ENCODE measurements at regions not wholly inside any gene's neighbourhood (a gene's known extent, or its start where the extent isn't known, plus 50 kb on each side); places are given as distances from the start of the nearest gene placed in this dataset.

- Mint-ChIP-seq H3K4me1 (peaks cover 0 to 15% (median 8%) of the 10 kb centered on the region in 7 donors), H3K4me3 (no peak overlapping the region), H3K9me3 (peaks cover 0 to 17% (median 6%) of the 10 kb centered on the region in 11 donors), H3K27ac (no peak overlapping the region), H3K27me3 (peaks cover 0 to 30% (median 0%) of the 10 kb centered on the region in 5 donors), H3K36me3 (peaks cover 0 to 5% (median 4%) of the 10 kb centered on the region in 5 donors)
- ATAC-seq = no peak
- ChIA-PET POLR2A (no interaction called here), CTCF (interaction anchor here (0.6 to 1.9 kb wide), 4 partner anchors 379 to 1869 kb away, joined by 3 to 6 read pairs (median 5); no protein-coding TSS in a partner anchor)
- H3K9me3 ChIP-seq (ENCODE audit: control insufficient read depth in 2 of 3, low read length in 3 of 3) = no peaks in the 10 kb centered on the region
- H3K27me3 ChIP-seq (ENCODE audit: control insufficient read depth in 2 of 2, insufficient read depth in 2 of 2, low read length in 2 of 2) = no peaks in the 10 kb centered on the region
- H3K4me1 ChIP-seq (ENCODE audit: control insufficient read depth in 2 of 2, insufficient read depth in 2 of 2, low read length in 2 of 2) = peaks cover 0 to 4% of the 10 kb centered on the region in 2 donors
- no peaks in the 10 kb centered on the region for H3K36me3 ChIP-seq (ENCODE audit: control insufficient read depth in 2 of 3, insufficient read depth in 3 of 3, low read length in 3 of 3)
- DNase-seq = peak in 4 of 9 donors; percentile 6 to 19 (median 8)
- intact Hi-C loops (cut with micrococcal nuclease) = loop anchor here (1.0 to 10.0 kb wide), 5 partner anchors 384 to 614 kb away; no protein-coding TSS in a partner anchor
- no peak overlapping the region for H3K4me3 ChIP-seq (ENCODE audit: low read length)
- H3K27ac ChIP-seq (ENCODE audit: low read depth, low read length) = no peak overlapping the region
Observed at GRCh38 chr3:107938143-107938542, 152.7 kb downstream of the CD47 start.

GRCh38 chr3:107934808-107935207, 156.0 kb downstream of the CD47 start:
- no peaks in the 10 kb centered on the region for H3K4me1 ChIP-seq (ENCODE audit: control insufficient read depth in 2 of 2, insufficient read depth in 2 of 2, low read length in 2 of 2)
- no peaks in the 10 kb centered on the region for H3K27me3 ChIP-seq (ENCODE audit: control insufficient read depth in 2 of 2, insufficient read depth in 2 of 2, low read length in 2 of 2)
- Mint-ChIP-seq H3K36me3 (peaks cover 0 to 5% (median 4%) of the 10 kb centered on the region in 5 donors), H3K9me3 (peaks cover 0 to 22% (median 8%) of the 10 kb centered on the region in 11 donors), H3K27ac (no peak overlapping the region), H3K27me3 (peaks cover 0 to 32% (median 0%) of the 10 kb centered on the region in 5 donors), H3K4me3 (no peak overlapping the region), H3K4me1 (peaks cover 0 to 5% (median 0%) of the 10 kb centered on the region in 7 donors)
- ChIA-PET POLR2A (no interaction called here), CTCF (interaction anchor here (0.6 to 1.4 kb wide), 2 partner anchors 51 to 699 kb away, joined by 4 to 5 read pairs; no protein-coding TSS in a partner anchor)
- H3K4me3 ChIP-seq (ENCODE audit: low read length) = no peak overlapping the region
- ATAC-seq (no peak), DNase-seq (no peak)
- no peaks in the 10 kb centered on the region for H3K9me3 ChIP-seq (ENCODE audit: control insufficient read depth in 2 of 3, low read length in 3 of 3)
- intact Hi-C loops (cut with micrococcal nuclease) = loop anchor here (5.0 to 10.0 kb wide), 2 partner anchors 470 to 617 kb away; no protein-coding TSS in a partner anchor
- no peak overlapping the region for H3K27ac ChIP-seq (ENCODE audit: low read depth, low read length)
- no peaks in the 10 kb centered on the region for H3K36me3 ChIP-seq (ENCODE audit: control insufficient read depth in 2 of 3, insufficient read depth in 3 of 3, low read length in 3 of 3)

DNA sequence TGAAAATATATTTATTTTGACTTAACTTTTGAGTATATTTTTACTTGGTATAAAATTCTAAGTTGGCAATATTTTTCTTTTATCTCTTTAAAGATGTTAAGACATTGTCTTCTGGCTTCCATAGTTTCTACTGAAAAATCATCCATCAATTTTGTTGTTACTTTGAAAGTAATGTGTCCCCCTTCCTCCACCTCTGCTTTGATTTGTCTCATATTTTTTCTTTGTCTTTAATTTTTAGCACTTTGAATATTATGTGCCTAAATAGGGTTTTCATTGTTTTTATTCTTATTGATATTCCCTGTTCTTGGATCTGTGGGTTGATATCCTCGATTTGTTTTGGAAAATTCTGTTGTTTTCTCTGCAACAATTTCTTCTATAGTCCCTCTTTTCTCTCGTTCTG, 157.4 kb downstream of the CD47 start:
- Histone ChIP-seq H3K27ac (ENCODE audit: low read depth, low read length) (no peak overlapping the region), H3K4me3 (ENCODE audit: low read length) (no peak overlapping the region), H3K9me3 (ENCODE audit: control insufficient read depth in 2 of 3, low read length in 3 of 3) (no peaks in the 10 kb centered on the region), H3K4me1 (ENCODE audit: control insufficient read depth in 2 of 2, insufficient read depth in 2 of 2, low read length in 2 of 2) (no peaks in the 10 kb centered on the region), H3K36me3 (ENCODE audit: control insufficient read depth in 2 of 3, insufficient read depth in 3 of 3, low read length in 3 of 3) (no peaks in the 10 kb centered on the region), H3K27me3 (ENCODE audit: control insufficient read depth in 2 of 2, insufficient read depth in 2 of 2, low read length in 2 of 2) (no peaks in the 10 kb centered on the region)
- ATAC-seq (no peak), DNase-seq (no peak)
- POLR2A ChIA-PET = no interaction called here
- Mint-ChIP-seq H3K9me3 (peaks cover 0 to 22% (median 8%) of the 10 kb centered on the region in 11 donors), H3K4me1 (peaks cover 0 to 4% (median 0%) of the 10 kb centered on the region in 7 donors), H3K27ac (no peak overlapping the region), H3K27me3 (peaks cover 0 to 32% (median 0%) of the 10 kb centered on the region in 5 donors), H3K4me3 (no peak overlapping the region), H3K36me3 (peaks cover 0 to 5% (median 4%) of the 10 kb centered on the region in 5 donors)
- CTCF ChIA-PET = no interaction called here
- intact Hi-C loops (cut with micrococcal nuclease) = loop anchor here in 1 of 2 donors (10.0 kb wide), 1 partner anchor 471 kb away; no protein-coding TSS in a partner anchor

DNA sequence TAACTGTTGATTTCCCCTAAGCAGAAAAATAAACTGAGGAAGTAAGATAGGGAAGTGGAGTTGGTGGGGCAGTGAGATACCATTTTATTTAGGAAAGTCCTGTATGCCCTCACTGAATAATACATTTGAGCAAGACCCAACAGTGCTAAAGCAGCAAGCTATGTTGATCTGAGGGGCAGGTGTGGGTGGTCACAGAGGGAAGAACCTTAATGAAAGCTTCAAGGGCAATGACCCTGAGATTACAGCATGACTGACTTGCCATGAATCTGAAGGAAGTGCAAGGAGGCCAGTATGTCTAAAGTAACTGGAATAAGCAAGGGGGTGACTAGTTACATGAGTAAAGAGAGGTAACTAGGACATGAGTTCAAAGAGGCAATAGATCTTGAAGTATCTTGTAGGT, 159.5 kb downstream of the CD47 start:
- no peak overlapping the region for H3K27ac Mint-ChIP-seq
- ATAC-seq (no peak), DNase-seq (no peak)
- H3K4me3 ChIP-seq (ENCODE audit: low read length) = no peak overlapping the region
- peaks cover 0 to 36% (median 0%) of the 10 kb centered on the region in 5 donors for H3K27me3 Mint-ChIP-seq
- H3K4me1 ChIP-seq (ENCODE audit: control insufficient read depth in 2 of 2, insufficient read depth in 2 of 2, low read length in 2 of 2) = peaks cover 5 to 6% of the 10 kb centered on the region in 2 donors
- no peak overlapping the region for H3K4me3 Mint-ChIP-seq
- H3K4me1 Mint-ChIP-seq = peaks cover 9 to 15% (median 13%) of the 10 kb centered on the region in 7 donors
- H3K36me3 ChIP-seq (ENCODE audit: control insufficient read depth in 2 of 3, insufficient read depth in 3 of 3, low read length in 3 of 3) = no peaks in the 10 kb centered on the region
- H3K9me3 Mint-ChIP-seq = peaks cover 0 to 22% (median 8%) of the 10 kb centered on the region in 11 donors
- H3K9me3 ChIP-seq (ENCODE audit: control insufficient read depth in 2 of 3, low read length in 3 of 3) = no peaks in the 10 kb centered on the region
- H3K36me3 Mint-ChIP-seq = peaks cover 0 to 5% (median 4%) of the 10 kb centered on the region in 5 donors
- H3K27ac ChIP-seq (ENCODE audit: low read depth, low read length) = no peak overlapping the region
- CTCF ChIA-PET = no interaction called here
- POLR2A ChIA-PET = no interaction called here
- no peaks in the 10 kb centered on the region for H3K27me3 ChIP-seq (ENCODE audit: control insufficient read depth in 2 of 2, insufficient read depth in 2 of 2, low read length in 2 of 2)
- intact Hi-C loops (cut with micrococcal nuclease) = loop anchor here in 1 of 2 donors (10.0 kb wide), 1 partner anchor 473 kb away; no protein-coding TSS in a partner anchor

DNA sequence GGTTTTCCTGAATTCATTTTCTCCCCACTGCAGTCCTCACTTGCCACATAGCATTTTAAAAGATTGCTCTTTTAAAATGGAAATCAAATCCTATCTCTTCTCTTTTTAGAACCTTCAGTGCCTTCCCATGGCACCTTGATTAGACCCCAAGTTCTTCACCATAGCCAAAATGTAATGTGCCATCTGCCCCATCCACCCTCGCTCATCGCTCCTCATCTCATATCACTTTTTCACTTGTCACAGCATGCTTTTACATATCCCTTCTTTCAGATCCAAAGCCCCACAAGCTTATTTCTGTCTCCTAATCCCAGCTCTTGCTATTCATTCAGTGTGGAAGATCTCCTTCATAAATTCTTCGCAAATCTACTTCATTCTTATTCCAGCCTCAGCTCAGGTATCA, 161.7 kb downstream of the CD47 start:
- Histone ChIP-seq H3K4me1 (ENCODE audit: control insufficient read depth in 2 of 2, insufficient read depth in 2 of 2, low read length in 2 of 2) (peaks cover 5 to 6% of the 10 kb centered on the region in 2 donors), H3K4me3 (ENCODE audit: low read length) (no peak overlapping the region), H3K27me3 (ENCODE audit: control insufficient read depth in 2 of 2, insufficient read depth in 2 of 2, low read length in 2 of 2) (no peaks in the 10 kb centered on the region), H3K27ac (ENCODE audit: low read depth, low read length) (no peak overlapping the region), H3K9me3 (ENCODE audit: control insufficient read depth in 2 of 3, low read length in 3 of 3) (no peaks in the 10 kb centered on the region), H3K36me3 (ENCODE audit: control insufficient read depth in 2 of 3, insufficient read depth in 3 of 3, low read length in 3 of 3) (no peaks in the 10 kb centered on the region)
- DNase-seq (no peak), ATAC-seq (no peak)
- H3K36me3 Mint-ChIP-seq = peaks cover 0 to 5% (median 4%) of the 10 kb centered on the region in 5 donors
- ChIA-PET POLR2A (interaction anchor here (0.6 to 0.7 kb wide), 2 partner anchors 11 to 57 kb away, joined by 3 read pairs; no protein-coding TSS in a partner anchor), CTCF (interaction anchor here (0.7 to 1.6 kb wide), 3 partner anchors 10 to 614 kb away, joined by 3 to 6 read pairs (median 5); no protein-coding TSS in a partner anchor)
- H3K27ac Mint-ChIP-seq = no peak overlapping the region
- no peak overlapping the region for H3K4me3 Mint-ChIP-seq
- H3K27me3 Mint-ChIP-seq = peaks cover 0 to 22% (median 4%) of the 10 kb centered on the region in 5 donors
- H3K4me1 Mint-ChIP-seq = peaks cover 9 to 15% (median 13%) of the 10 kb centered on the region in 7 donors
- intact Hi-C loops (cut with micrococcal nuclease) = loop anchor here (2.0 to 5.0 kb wide), 8 partner anchors 48 to 692 kb away; partner anchors contain the start of gene BBX (in 1 of the 2)
- H3K9me3 Mint-ChIP-seq = peaks cover 0 to 14% (median 7%) of the 10 kb centered on the region in 11 donors

DNA sequence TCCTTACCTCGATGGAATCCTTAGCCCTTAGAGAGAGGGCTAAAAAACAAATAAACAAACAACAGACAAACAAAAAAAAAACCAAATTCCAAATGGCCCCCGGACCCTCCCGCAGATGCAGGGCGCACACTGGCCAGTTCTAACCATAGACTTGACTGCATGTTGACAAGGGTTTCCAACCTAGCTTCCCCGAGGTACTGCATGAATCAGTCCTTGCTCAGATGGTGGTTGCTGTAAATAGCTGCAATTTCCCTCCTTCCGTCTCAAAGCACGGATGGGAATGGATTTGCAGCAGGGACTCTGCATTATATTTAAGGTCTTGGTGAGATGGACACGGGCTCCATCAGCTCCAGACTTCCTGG, 162.8 kb downstream of the CD47 start:
- Mint-ChIP-seq H3K27me3 (peaks cover 0 to 17% (median 4%) of the 10 kb centered on the region in 5 donors), H3K4me3 (peak overlapping the region; percentile 86 to 93 (median 89)), H3K27ac (peak overlapping the region in 4 of 9 donors; percentile 8 to 70 (median 52)), H3K9me3 (peaks cover 0 to 6% (median under 1%) of the 10 kb centered on the region in 11 donors), H3K36me3 (no peaks in the 10 kb centered on the region), H3K4me1 (peaks cover 9 to 15% (median 13%) of the 10 kb centered on the region in 7 donors)
- Histone ChIP-seq H3K27me3 (ENCODE audit: control insufficient read depth in 2 of 2, insufficient read depth in 2 of 2, low read length in 2 of 2) (no peaks in the 10 kb centered on the region), H3K4me3 (ENCODE audit: low read length) (peak overlapping the region; percentile 60), H3K4me1 (ENCODE audit: control insufficient read depth in 2 of 2, insufficient read depth in 2 of 2, low read length in 2 of 2) (peaks cover 5 to 6% of the 10 kb centered on the region in 2 donors), H3K9me3 (ENCODE audit: control insufficient read depth in 2 of 3, low read length in 3 of 3) (no peaks in the 10 kb centered on the region), H3K36me3 (ENCODE audit: control insufficient read depth in 2 of 3, insufficient read depth in 3 of 3, low read length in 3 of 3) (no peaks in the 10 kb centered on the region), H3K27ac (ENCODE audit: low read depth, low read length) (no peak overlapping the region)
- CTCF ChIA-PET = interaction anchor here (0.6 to 2.8 kb wide), 26 partner anchors 9 to 1109 kb away, joined by 3 to 10 read pairs (median 4); no protein-coding TSS in a partner anchor
- intact Hi-C loops (cut with micrococcal nuclease) = loop anchor here (2.0 to 5.0 kb wide), 8 partner anchors 49 to 691 kb away; partner anchors contain the start of gene BBX (in 1 of the 2)
- DNase-seq (peak in 3 of 9 donors; percentile 8 to 15 (median 10)), ATAC-seq (peak; percentile 33)
- POLR2A ChIA-PET = interaction anchor here (0.7 kb wide), 1 partner anchor 12 kb away, joined by 3 read pairs; no protein-coding TSS in a partner anchor

Data from naive thymus-derived CD4-positive, alpha-beta T cell (primary cell).